ENCODE measurements at regions not wholly inside any gene's neighbourhood (a gene's known extent, or its start where the extent isn't known, plus 50 kb on each side); places are given as distances from the start of the nearest gene placed in this dataset.
A peak's percentile ranks its signal among the peaks of the same experiment; 100 is the strongest.

- no peak for TF ChIP-seq CTCF (IDR thresholded peaks at IDR 0.05; ENCODE audit: extremely low read depth, missing control alignments)
- DNase-seq (ENCODE audit: low spot score) = no peak
These were observed 189.4 kb downstream of the TMEM182 start for GRCh38 chr2:102951249-102951648.

- DNase-seq (ENCODE audit: low spot score) = no peak
These were observed 205.6 kb downstream of the TMEM182 start for GRCh38 chr2:102967451-102967850.

GRCh38 chr2:102968375-102968774 is 206.5 kb downstream of the TMEM182 start:
- DNase-seq (ENCODE audit: low spot score) = no peak
- TF ChIP-seq CTCF (IDR thresholded peaks at IDR 0.05; ENCODE audit: extremely low read depth, missing control alignments) = no peak

More at GRCh38 chr2:102967451-102967850, 205.6 kb downstream of the TMEM182 start:
- TF ChIP-seq CTCF (IDR thresholded peaks at IDR 0.05; ENCODE audit: extremely low read depth, missing control alignments) = no peak

- TF ChIP-seq CTCF (IDR thresholded peaks at IDR 0.05; ENCODE audit: extremely low read depth, missing control alignments) = no peak
- no peak for DNase-seq (ENCODE audit: low spot score)
These were observed 209.9 kb downstream of the TMEM182 start for GRCh38 chr2:102971701-102972100.

GRCh38 chr2:102975996-102976975 is 214.5 kb downstream of the TMEM182 start:
- peak; percentile 16 for DNase-seq (ENCODE audit: low spot score)
- TF ChIP-seq CTCF (IDR thresholded peaks at IDR 0.05; ENCODE audit: extremely low read depth, missing control alignments) = no peak

GRCh38 chr2:102977426-102978090 is 215.7 kb downstream of the TMEM182 start:
- TF ChIP-seq CTCF (IDR thresholded peaks at IDR 0.05; ENCODE audit: extremely low read depth, missing control alignments) = no peak
- DNase-seq (ENCODE audit: low spot score) = no peak

- no peak for DNase-seq (ENCODE audit: low spot score)
- no peak for TF ChIP-seq CTCF (IDR thresholded peaks at IDR 0.05; ENCODE audit: extremely low read depth, missing control alignments)
These were observed 216.3 kb downstream of the TMEM182 start for GRCh38 chr2:102978091-102978490.

Data from GM20000 (cell line).